Fibroblast of the aortic adventitia (primary cell): ENCODE measurements at regions not wholly inside any gene's neighbourhood (a gene's known extent, or its start where the extent isn't known, plus 50 kb on each side); places are given as distances from the start of the nearest gene placed in this dataset.
"Not testable (repeated sequence)": the region's sequence is repeated elsewhere in the genome, so short reads cannot be mapped to it uniquely, and the experiment has no call there.

Source experiments
- DNase-seq: peaks from one replicate; pipeline ENCODE4 v3.0.0-alpha.2; 2010; ENCODE audit warnings: low read depth
- H3K4me3 ChIP-seq: 2 replicates; pipeline ENCODE4 v1.5.1; 2011; ENCODE audit warnings: low read depth, mild to moderate bottlenecking, control low read depth, low read length, moderate library complexity
- TF ChIP-seq, protein P1 (sequence below): IDR thresholded peaks from 2 replicates; pipeline ENCODE4 v1.5.1; 2011; ENCODE audit warnings: mild to moderate bottlenecking, low read length, control low read depth, inconsistent platforms; ENCODE audit not compliant: insufficient read depth

DNA sequence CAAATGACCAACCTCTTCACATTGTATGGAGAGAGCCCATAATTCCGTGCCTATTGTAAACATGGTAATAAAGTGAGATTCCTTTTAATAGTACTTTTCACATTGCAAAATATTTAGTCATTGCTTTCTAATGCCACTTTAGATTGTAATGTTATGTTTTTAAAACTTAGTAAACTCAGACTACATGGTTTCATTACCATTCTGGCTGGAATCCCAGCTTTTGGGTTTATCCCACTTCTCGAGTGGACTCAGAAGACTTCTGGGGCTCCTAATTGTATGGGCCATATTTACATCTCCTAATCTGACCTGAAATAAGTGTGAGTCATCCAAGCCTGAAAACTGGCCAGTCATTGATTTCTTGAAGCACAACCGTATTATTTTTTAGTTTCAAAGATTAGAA lies 217.6 kb downstream of the CAAP1 start:
- TF ChIP-seq, protein P1, sequence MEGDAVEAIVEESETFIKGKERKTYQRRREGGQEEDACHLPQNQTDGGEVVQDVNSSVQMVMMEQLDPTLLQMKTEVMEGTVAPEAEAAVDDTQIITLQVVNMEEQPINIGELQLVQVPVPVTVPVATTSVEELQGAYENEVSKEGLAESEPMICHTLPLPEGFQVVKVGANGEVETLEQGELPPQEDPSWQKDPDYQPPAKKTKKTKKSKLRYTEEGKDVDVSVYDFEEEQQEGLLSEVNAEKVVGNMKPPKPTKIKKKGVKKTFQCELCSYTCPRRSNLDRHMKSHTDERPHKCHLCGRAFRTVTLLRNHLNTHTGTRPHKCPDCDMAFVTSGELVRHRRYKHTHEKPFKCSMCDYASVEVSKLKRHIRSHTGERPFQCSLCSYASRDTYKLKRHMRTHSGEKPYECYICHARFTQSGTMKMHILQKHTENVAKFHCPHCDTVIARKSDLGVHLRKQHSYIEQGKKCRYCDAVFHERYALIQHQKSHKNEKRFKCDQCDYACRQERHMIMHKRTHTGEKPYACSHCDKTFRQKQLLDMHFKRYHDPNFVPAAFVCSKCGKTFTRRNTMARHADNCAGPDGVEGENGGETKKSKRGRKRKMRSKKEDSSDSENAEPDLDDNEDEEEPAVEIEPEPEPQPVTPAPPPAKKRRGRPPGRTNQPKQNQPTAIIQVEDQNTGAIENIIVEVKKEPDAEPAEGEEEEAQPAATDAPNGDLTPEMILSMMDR = no peak
- H3K4me3 ChIP-seq = no peak overlapping the region
- no peak for DNase-seq

DNA sequence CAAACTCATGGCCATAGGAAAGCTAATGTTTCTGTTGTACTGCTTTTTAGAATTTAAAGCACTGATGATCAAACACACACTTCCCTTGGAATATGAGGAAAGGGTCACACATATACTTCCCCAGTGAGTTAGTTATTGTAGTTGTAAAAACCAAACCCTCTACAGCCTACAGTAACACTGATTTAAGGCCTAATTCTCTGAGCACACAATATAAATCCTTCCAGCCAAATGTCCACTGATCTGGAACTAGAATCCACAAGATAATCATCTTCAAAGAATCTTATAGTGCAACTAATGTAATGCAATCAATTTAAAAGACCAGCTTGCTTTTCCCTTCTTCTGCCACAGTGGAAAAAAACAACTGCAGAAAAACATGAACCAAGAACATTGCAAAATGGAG lies 219.3 kb downstream of the CAAP1 start:
- TF ChIP-seq, protein P1 = no peak
- no peak for DNase-seq
- H3K4me3 ChIP-seq = no peak overlapping the region

DNA sequence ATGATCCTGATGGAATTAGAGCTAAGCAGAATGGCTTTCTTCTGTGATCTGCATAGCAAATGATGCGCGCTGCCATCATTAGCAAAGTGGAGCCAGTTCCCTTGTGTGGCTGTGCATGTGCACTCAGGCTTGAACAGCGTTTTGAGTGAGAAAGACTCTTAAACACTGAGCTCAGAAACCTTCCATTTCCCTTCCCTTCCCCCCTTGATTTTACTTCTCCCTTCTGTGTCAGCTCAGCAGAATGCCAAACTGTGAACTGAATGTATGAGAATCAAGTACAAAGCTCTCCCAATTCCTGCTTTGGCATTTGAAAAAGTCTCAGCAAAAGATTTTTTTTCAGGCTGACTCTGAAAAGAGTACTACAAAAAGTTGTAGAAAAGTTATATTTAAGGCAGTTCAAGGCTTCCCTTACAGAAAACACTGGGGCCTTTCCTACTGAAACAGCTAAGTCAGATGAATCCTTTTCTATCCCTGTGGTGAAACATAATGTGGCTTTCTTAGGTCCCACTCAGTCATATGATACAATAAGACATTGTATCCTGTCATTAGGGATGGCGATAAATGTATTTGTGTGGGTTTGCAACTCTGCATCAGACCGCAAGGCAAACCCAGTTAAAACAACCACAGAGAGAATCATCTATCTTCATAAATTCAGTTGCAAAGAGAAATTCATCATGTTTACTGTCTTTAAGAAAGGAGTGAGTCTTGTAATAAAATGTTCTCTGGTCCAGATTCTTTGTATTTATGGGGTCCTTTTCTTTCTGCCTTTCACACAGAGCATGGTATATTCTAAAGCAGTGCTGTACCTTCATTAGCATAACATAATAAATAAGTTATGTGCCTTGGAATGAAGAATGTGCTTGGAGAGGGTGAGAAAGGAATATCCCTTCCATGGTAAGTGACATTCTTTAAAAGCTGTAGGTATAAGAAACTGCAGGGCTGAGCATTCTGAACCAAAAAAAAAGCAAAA lies 222.6 kb downstream of the CAAP1 start:
- H3K4me3 ChIP-seq = no peak overlapping the region
- DNase-seq = no peak
- TF ChIP-seq, protein P1 = no peak

DNA sequence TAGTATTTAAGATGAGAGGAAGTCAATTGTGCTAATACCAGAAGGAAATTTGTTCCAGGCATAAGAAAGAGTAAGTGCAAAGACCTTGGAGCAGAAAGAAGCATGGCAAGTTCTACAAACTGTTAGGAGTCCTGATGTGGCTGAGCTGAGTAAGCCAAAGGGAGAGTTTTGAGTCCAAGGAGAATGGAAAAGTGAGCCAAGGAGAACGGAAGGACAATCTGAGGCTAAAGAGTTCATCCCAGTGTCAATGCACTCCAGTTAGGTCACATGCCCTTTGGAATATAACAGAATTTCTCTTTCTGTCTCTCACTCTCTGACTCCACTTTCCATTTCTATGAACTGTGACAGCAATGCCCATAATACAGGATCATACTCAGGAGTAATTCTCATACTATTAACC lies 224.7 kb downstream of the CAAP1 start:
- no peak for DNase-seq
- TF ChIP-seq, protein P1 = no peak
- no peak overlapping the region for H3K4me3 ChIP-seq

DNA sequence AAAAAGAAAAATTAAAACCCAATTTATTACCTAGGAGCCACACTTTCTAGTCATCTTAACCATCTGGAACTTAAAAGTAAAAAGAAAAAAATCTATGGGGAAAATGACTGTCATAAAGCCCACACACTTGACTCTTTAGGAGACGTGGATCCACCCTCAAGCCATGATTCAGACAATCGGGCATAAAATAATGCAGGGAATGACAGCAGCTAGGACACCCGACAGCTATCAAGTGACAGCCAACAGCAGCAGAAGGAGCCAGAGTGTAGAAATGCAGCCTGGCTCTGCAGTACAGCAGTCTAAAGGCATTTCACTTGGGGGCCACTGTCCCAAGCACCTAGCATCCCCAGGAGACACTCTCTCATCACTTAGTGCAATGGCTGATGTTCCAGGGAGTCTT lies 226.9 kb downstream of the CAAP1 start:
- TF ChIP-seq, protein P1 = no peak
- DNase-seq = no peak
- no peak overlapping the region for H3K4me3 ChIP-seq

DNA sequence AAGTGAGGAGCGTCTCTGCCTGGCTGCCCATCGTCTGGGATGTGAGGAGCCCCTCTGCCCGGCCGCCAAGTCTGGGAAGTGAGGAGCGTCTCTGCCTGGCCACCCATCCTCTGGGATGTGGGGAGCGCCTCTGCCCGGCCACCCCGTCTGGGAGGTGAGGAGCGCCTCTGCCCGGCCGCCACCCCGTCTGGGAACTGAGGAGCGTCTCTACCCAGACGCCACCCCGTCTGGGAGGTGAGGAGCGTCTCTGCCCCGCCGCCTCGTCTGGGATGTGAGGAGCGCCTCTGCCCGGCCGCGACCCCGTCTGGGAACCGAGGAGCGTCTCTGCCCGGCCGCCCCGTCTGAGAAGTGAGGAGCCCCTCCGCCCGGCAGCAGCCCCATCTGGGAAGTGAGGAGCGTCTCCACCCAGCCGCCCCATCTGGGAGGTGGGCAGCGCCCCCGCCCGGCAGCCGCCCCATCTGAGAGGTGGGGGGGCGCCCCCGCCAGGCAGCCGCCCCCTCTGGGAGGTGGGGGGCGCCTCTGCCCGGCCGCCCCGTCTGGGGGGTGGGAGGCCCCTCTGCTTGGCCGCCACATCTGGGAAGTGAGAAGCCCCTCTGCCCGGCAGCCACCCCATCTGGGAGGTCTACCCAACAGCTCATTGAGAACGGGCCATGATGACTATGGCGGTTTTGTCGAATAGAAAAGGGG lies 228.4 kb downstream of the CAAP1 start:
- H3K4me3 ChIP-seq, DNase-seq: not testable (repeated sequence)

DNA sequence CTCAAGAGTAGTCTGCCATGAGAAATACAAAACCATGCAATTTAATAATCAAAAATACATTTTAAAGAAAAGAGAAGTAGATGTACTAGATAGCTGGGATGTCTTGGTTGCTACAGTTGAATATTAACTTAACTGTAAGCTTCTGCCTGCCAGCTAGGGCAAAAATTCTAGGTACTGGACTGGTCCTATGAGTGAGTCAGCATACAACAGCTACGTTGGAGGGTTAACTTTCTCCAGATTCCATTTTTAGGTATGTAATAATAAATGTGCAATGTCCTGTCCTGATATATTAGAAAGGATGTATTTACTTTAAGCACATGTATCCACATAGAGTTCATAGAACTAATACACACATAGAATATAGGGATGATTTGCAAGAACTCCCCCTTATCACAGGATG lies 230.1 kb downstream of the CAAP1 start:
- TF ChIP-seq, protein P1 = no peak
- no peak overlapping the region for H3K4me3 ChIP-seq
- no peak for DNase-seq
